Thoracic aorta (tissue), 2 donors: ENCODE measurements at regions not wholly inside any gene's neighbourhood (a gene's known extent, or its start where the extent isn't known, plus 50 kb on each side); places are given as distances from the start of the nearest gene placed in this dataset.

Experiments used
- ATAC-seq: fragments of 150-250 bp; one replicate; pipeline ENCODE4 v1.8.0; 2017; ENCODE audit warnings: low read depth; ENCODE audit not compliant: insufficient number of reproducible peaks, low FRiP score
- DNase-seq: peaks from one replicate; pipeline ENCODE4 v3.0.0-alpha.2; 2020; ENCODE audit warnings: low spot score
- H3K27ac ChIP-seq, 2 donors: fragments of 200-600 bp; sonication (generic); 1 replicate in 1 of 2; 2 replicates in 1 of 2; pipeline ENCODE4 v1.5.1; 2016; ENCODE audit warnings: mild to moderate bottlenecking in 2 of 2, moderate library complexity in 2 of 2
- H3K27me3 ChIP-seq: fragments of 200-600 bp; sonication (generic); replicated peaks from 2 replicates; pipeline ENCODE4 v1.6.0; 2016; ENCODE audit warnings: mild to moderate bottlenecking; ENCODE audit not compliant: insufficient read depth
- H3K36me3 ChIP-seq: fragments of 200-600 bp; sonication (generic); one replicate; pipeline ENCODE4 v1.5.1; 2016
- H3K4me1 ChIP-seq, 2 donors: fragments of 200-600 bp; sonication (generic); 1 replicate in 1 of 2; 2 replicates in 1 of 2; pipeline versions ENCODE4 v1.5.1 to v1.6.0; 2016; ENCODE audit warnings: low read depth in 2 of 2, mild to moderate bottlenecking in 1 of 2; ENCODE audit not compliant: control insufficient read depth in 1 of 2
- H3K4me3 ChIP-seq: fragments of 200-600 bp; sonication (generic); 2 replicates; pipeline ENCODE4 v1.5.1; 2016; ENCODE audit warnings: mild to moderate bottlenecking
- H3K9me3 ChIP-seq: fragments of 200-600 bp; sonication (generic); 2 replicates; pipeline ENCODE4 v1.5.1; 2016
- CTCF ChIP-seq: fragments of 200-600 bp; sonication (generic); IDR thresholded peaks from one replicate; pipeline ENCODE4 v1.5.1; 2019; ENCODE audit warnings: antibody characterized with exemption

DNA sequence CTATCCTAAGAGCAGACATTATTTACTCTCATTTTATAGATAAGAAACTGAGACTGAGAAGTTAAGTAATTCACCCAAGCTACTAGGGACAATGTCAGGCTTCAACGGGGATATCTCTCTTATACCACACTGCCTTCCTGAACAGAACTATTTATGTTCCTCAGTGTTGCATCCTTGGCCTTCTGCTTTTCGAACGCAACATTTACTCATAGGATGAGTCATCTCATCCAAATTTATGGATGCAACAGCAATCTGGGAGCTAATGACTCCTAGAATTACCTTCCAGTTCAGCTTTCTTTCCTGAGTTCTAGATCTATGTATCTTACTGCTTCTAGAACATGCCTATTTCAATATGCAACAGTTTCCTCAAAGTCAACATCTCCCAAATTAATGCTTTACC lies 103.6 kb upstream of the PAM start:
- H3K36me3 ChIP-seq = no peaks in the 10 kb centered on the region
- DNase-seq (no peak), ATAC-seq (no peak)
- H3K9me3 ChIP-seq = peaks cover 3% of the 10 kb centered on the region
- no peaks in the 10 kb centered on the region for H3K4me1 ChIP-seq
- H3K27me3 ChIP-seq = no peaks in the 10 kb centered on the region
- H3K27ac ChIP-seq = no peak overlapping the region
- no peak overlapping the region for H3K4me3 ChIP-seq
- TF ChIP-seq CTCF = no peak

DNA sequence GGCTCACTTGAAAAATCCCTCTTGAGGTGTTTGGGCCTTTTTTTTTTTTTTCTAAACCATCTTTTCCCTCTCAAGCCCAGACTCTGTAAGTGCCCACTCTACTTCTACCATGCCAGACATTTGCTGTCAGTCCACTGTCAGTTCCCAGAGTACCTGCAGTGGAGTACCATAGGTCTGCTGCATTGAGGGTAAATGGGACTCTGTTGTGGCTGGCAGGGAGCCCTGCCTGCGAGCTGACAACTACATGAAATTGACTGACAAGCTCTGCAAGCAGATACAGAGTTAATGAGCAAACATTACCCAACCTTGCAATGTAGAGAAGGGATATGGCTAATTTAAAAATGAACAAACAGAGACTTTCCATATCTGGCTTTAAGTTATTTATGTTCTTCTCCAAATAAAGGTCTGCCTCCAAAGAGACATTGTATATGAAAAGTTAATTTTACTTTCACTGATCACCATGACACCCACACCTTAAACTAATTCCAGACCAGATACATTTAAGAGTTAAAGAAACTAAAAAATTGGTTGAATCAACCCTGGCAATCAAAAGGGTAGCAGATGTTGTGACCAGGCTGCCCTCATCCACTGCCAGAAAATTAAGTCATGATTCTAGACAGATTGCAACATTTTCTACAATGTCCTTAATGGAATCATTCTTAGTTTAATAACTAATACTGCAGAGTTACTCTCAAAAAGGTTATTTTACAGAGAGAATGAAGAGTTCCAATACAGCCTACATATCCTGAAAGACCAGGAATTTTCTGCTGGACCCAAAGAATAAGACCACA lies 100.4 kb upstream of the PAM start:
- no peak overlapping the region for H3K27ac ChIP-seq

GRCh38 chr5:102659151-102659550 lies 96.0 kb upstream of the PAM start:
- ATAC-seq (no peak), DNase-seq (no peak)
- Histone ChIP-seq H3K36me3 (no peaks in the 10 kb centered on the region), H3K4me3 (no peak overlapping the region), H3K27me3 (no peaks in the 10 kb centered on the region), H3K4me1 (no peaks in the 10 kb centered on the region), H3K9me3 (no peaks in the 10 kb centered on the region), H3K27ac (no peak overlapping the region)
- no peak for TF ChIP-seq CTCF

More for the DNA sequence above, 100.4 kb upstream of the PAM start:
- Histone ChIP-seq H3K9me3 (no peaks in the 10 kb centered on the region), H3K4me1 (no peaks in the 10 kb centered on the region), H3K4me3 (no peak overlapping the region), H3K27me3 (no peaks in the 10 kb centered on the region), H3K36me3 (no peaks in the 10 kb centered on the region)
- no peak for TF ChIP-seq CTCF
- ATAC-seq (no peak), DNase-seq (no peak)

DNA sequence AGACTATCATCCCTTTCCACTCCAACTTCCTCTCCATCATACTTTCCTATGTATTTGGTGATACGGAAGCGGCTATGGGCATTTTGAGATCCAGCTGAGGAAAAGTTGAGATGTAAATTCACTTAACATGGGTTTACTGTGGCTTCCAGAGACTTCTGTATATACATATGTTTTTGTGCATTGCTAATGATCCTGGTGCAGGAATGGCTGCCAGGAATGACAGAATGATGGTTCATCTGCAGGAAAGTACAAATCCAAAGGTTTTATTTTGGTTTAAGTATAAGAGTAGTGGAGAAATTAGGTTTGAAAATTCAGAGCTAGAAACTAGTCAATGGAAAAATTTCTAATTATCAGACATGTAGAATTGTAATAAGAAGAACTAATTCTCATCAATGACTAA lies 95.0 kb upstream of the PAM start:
- Histone ChIP-seq H3K9me3 (no peaks in the 10 kb centered on the region), H3K36me3 (no peaks in the 10 kb centered on the region), H3K4me3 (no peak overlapping the region), H3K27me3 (no peaks in the 10 kb centered on the region), H3K27ac (no peak overlapping the region), H3K4me1 (peaks cover 0 to 8% of the 10 kb centered on the region in 2 donors)
- no peak for TF ChIP-seq CTCF
- DNase-seq (no peak), ATAC-seq (no peak)

- Histone ChIP-seq H3K4me3 (peak overlapping the region; percentile 29), H3K36me3 (no peaks in the 10 kb centered on the region), H3K9me3 (no peaks in the 10 kb centered on the region), H3K4me1 (peaks cover 0 to 12% of the 10 kb centered on the region in 2 donors), H3K27me3 (no peaks in the 10 kb centered on the region), H3K27ac (no peak overlapping the region)
- TF ChIP-seq CTCF = no peak
- no peak for ATAC-seq
- no peak for DNase-seq
Measured at GRCh38 chr5:102663749-102664530, 91.2 kb upstream of the PAM start.
